Neural crest cell (in vitro differentiated cells): ENCODE measurements at regions not wholly inside any gene's neighbourhood (a gene's known extent, or its start where the extent isn't known, plus 50 kb on each side); places are given as distances from the start of the nearest gene placed in this dataset.

Experiments
- DNase-seq: peaks from one replicate; pipeline ENCODE4 v3.0.0; 2021; ENCODE audit warnings: low read depth, mixed read lengths, low spot score
- H3K27ac Mint-ChIP-seq: one replicate; pipeline ENCODE4 v1.8.0; 2021; ENCODE audit warnings: mild to moderate bottlenecking, mixed read lengths; ENCODE audit not compliant: unreplicated experiment
- H3K27me3 Mint-ChIP-seq: 2 replicates; pipeline ENCODE4 v1.8.0; 2021; ENCODE audit warnings: low read depth, mild to moderate bottlenecking, mixed read lengths
- H3K36me3 Mint-ChIP-seq: 2 replicates; pipeline ENCODE4 v1.8.0; 2021; ENCODE audit warnings: low read depth, mild to moderate bottlenecking, mixed read lengths
- H3K4me1 Mint-ChIP-seq: 2 replicates; pipeline ENCODE4 v1.8.0; 2021; ENCODE audit warnings: mixed read lengths
- H3K4me3 Mint-ChIP-seq: one replicate; pipeline ENCODE4 v1.8.0; 2021; ENCODE audit warnings: mild to moderate bottlenecking, mixed read lengths
- H3K9me3 Mint-ChIP-seq: 2 replicates; pipeline ENCODE4 v1.8.0; 2021; ENCODE audit warnings: mixed read lengths
- CTCF ChIP-seq: fragments of 200-600 bp; sonication (generic); conservative IDR thresholded peaks from 2 replicates; pipeline ENCODE4 v1.5.0; 2021; ENCODE audit warnings: antibody characterized with exemption, mild to moderate bottlenecking

- TF ChIP-seq CTCF: no peak
- H3K4me3 Mint-ChIP-seq: no peak overlapping the region
- H3K36me3 Mint-ChIP-seq: no peaks in the 10 kb centered on the region
- peaks cover 3% of the 10 kb centered on the region for H3K9me3 Mint-ChIP-seq
- H3K27ac Mint-ChIP-seq: no peak overlapping the region
- H3K27me3 Mint-ChIP-seq: no peaks in the 10 kb centered on the region
- H3K4me1 Mint-ChIP-seq: no peaks in the 10 kb centered on the region
- no peak for DNase-seq
These were observed 834.2 kb upstream of the GCFC2 start for GRCh38 chr2:76544901-76545300.

GRCh38 chr2:76517574-76517909 lies 806.8 kb upstream of the GCFC2 start:
- no peaks in the 10 kb centered on the region for H3K4me1 Mint-ChIP-seq
- no peak overlapping the region for H3K4me3 Mint-ChIP-seq
- no peak overlapping the region for H3K27ac Mint-ChIP-seq
- DNase-seq: no peak
- peaks cover 3% of the 10 kb centered on the region for H3K9me3 Mint-ChIP-seq
- no peaks in the 10 kb centered on the region for H3K36me3 Mint-ChIP-seq
- H3K27me3 Mint-ChIP-seq: no peaks in the 10 kb centered on the region
- TF ChIP-seq CTCF: no peak

- H3K36me3 Mint-ChIP-seq: no peaks in the 10 kb centered on the region
- TF ChIP-seq CTCF: no peak
- H3K27ac Mint-ChIP-seq: no peak overlapping the region
- no peaks in the 10 kb centered on the region for H3K4me1 Mint-ChIP-seq
- DNase-seq: no peak
- H3K27me3 Mint-ChIP-seq: no peaks in the 10 kb centered on the region
- H3K4me3 Mint-ChIP-seq: no peak overlapping the region
- peaks cover 3% of the 10 kb centered on the region for H3K9me3 Mint-ChIP-seq
These were observed 806.3 kb upstream of the GCFC2 start for GRCh38 chr2:76516861-76517573.

DNA sequence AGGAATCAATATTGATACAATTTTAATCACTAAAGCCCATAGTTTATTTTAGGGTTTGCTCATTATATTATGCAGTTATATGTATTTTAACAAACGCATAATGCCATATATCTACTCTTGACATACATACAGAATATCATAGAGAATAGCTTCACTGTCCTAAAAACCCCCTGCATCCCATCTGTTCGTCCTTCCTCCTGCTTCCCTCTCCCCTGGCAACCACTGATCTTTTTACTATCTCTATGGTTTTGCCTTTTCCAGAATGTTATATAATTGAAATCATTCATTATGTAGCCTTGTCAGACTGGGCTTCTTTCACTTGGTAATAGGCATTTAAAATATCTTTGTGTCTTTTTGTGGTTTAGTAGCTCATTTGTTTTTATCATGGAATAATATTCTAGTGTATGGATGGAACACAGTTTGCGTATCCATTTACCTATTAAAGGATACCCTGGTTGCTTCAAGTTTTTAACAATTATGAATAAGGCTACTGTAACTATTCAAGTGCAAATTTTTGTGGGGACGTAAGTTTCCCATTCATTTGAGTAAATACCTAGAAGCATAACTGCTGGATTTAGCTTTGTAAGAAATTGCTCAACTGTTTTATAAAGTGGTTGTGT lies 801.6 kb upstream of the GCFC2 start:
- no peaks in the 10 kb centered on the region for H3K4me1 Mint-ChIP-seq
- no peak for TF ChIP-seq CTCF
- no peaks in the 10 kb centered on the region for H3K9me3 Mint-ChIP-seq
- H3K27me3 Mint-ChIP-seq: no peaks in the 10 kb centered on the region
- H3K4me3 Mint-ChIP-seq: no peak overlapping the region
- H3K36me3 Mint-ChIP-seq: no peaks in the 10 kb centered on the region
- no peak overlapping the region for H3K27ac Mint-ChIP-seq
- DNase-seq: no peak

DNA sequence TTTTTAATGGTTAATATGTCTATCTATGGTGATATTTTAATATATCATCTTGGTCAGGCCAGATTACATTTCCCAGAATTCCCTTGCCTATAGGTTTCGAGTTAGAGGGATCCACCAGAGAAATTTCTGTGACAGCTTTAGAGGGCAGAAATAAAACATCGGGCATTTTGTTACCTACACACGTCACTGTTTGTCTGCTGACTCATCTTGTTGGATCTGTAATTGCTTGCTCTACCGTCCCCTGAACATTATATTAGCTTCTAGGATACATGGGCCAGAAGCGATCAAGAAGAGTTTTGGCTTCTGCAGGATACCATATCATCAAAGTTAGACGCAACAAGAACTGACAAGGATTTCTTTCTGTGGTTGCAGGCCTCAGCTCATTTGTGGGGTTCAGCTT lies 795.8 kb upstream of the GCFC2 start:
- no peak for DNase-seq
- Mint-ChIP-seq H3K4me1 (no peaks in the 10 kb centered on the region), H3K36me3 (no peaks in the 10 kb centered on the region), H3K9me3 (no peaks in the 10 kb centered on the region), H3K4me3 (no peak overlapping the region), H3K27me3 (no peaks in the 10 kb centered on the region), H3K27ac (no peak overlapping the region)
- no peak for TF ChIP-seq CTCF
